ENCODE measurements at regions not wholly inside any gene's neighbourhood (a gene's known extent, or its start where the extent isn't known, plus 50 kb on each side); places are given as distances from the start of the nearest gene placed in this dataset.

GRCh38 chr3:55286693-55287092 is 200.4 kb downstream of the WNT5A start:
- TF ChIP-seq POLR2A (IDR thresholded peaks at IDR 0.05; ENCODE audit: low read depth, low read length) = no peak
- TF ChIP-seq TAF1 (IDR thresholded peaks at IDR 0.05; ENCODE audit: borderline replicate concordance, low read depth, low read length) = no peak
- TF ChIP-seq POLR2AphosphoS5 (IDR thresholded peaks at IDR 0.05; ENCODE audit: low read depth, low read length) = no peak
